Liver (tissue), 8 donors: ENCODE measurements at regions not wholly inside any gene's neighbourhood (a gene's known extent, or its start where the extent isn't known, plus 50 kb on each side); places are given as distances from the start of the nearest gene placed in this dataset.

Experiments
- DNase-seq: peaks from one replicate; pipeline ENCODE4 v3.0.0-alpha.2; 2017; ENCODE audit warnings: low spot score
- H3K27ac ChIP-seq, 2 donors: one replicate each; pipeline ENCODE4 v1.7.0; 2013; ENCODE audit warnings: inconsistent platforms in 2 of 2, low read length in 2 of 2, control low read depth in 1 of 2, low read depth in 1 of 2, mild to moderate bottlenecking in 1 of 2
- H3K27me3 ChIP-seq, 4 donors: one replicate each; pipeline versions ENCODE4 v1.6.1 to v1.7.0; 2013; ENCODE audit warnings: low read length in 3 of 4, inconsistent platforms in 1 of 4, mild to moderate bottlenecking in 1 of 4, moderate library complexity in 1 of 4; ENCODE audit not compliant: control insufficient read depth in 4 of 4, insufficient read depth in 4 of 4
- H3K36me3 ChIP-seq, 4 donors: one replicate each; pipeline versions ENCODE4 v1.6.1 to v1.7.0; 2013; ENCODE audit warnings: low read length in 3 of 4, mild to moderate bottlenecking in 3 of 4, low read depth in 1 of 4, moderate library complexity in 1 of 4; ENCODE audit not compliant: control insufficient read depth in 4 of 4, insufficient read depth in 3 of 4
- H3K4me1 ChIP-seq, 4 donors: one replicate each; pipeline versions ENCODE4 v1.6.1 to v1.7.0; 2013; ENCODE audit warnings: low read length in 3 of 4, mild to moderate bottlenecking in 3 of 4, moderate library complexity in 1 of 4; ENCODE audit not compliant: control insufficient read depth in 4 of 4, insufficient read depth in 4 of 4
- H3K4me3 ChIP-seq, 3 donors: one replicate each; pipeline versions ENCODE4 v1.6.1 to v1.7.0; 2013; ENCODE audit warnings: low read length in 3 of 3, control low read depth in 1 of 3, low read depth in 1 of 3, mild to moderate bottlenecking in 1 of 3
- H3K9ac ChIP-seq, 2 donors: one replicate each; pipeline ENCODE4 v1.7.0; 2013; ENCODE audit warnings: low read length in 2 of 2, mild to moderate bottlenecking in 2 of 2, moderate library complexity in 2 of 2, control low read depth in 1 of 2, low read depth in 1 of 2
- H3K9me3 ChIP-seq, 4 donors: one replicate each; pipeline versions ENCODE4 v1.6.1 to v1.7.0; 2013; ENCODE audit warnings: low read length in 3 of 4; ENCODE audit not compliant: control insufficient read depth in 4 of 4
- ATF3 ChIP-seq: IDR thresholded peaks from 2 replicates; pipeline ENCODE4 v1.6.1; 2016; ENCODE audit warnings: antibody characterized with exemption
- CTCF ChIP-seq: fragments of 150-350 bp; IDR thresholded peaks from 2 replicates; pipeline ENCODE4 v1.5.1; 2017; ENCODE audit warnings: improper control_type of control experiment, low read depth, low read length; ENCODE audit not compliant: missing input control
- EGR1 ChIP-seq, 2 donors: IDR thresholded peaks; 2 replicates each; pipeline ENCODE4 v1.6.1; 2016 to 2018; ENCODE audit warnings: antibody characterized with exemption in 2 of 2, low read depth in 2 of 2
- FOXA1 ChIP-seq: IDR thresholded peaks from 2 replicates; pipeline ENCODE4 v1.6.1; 2016; ENCODE audit warnings: antibody characterized with exemption
- GABPA ChIP-seq, 2 donors: IDR thresholded peaks in 1 of 2; conservative IDR thresholded peaks in 1 of 2; 2 replicates each; pipeline ENCODE4 v1.6.1; 2016; ENCODE audit warnings: antibody characterized with exemption in 2 of 2, mild to moderate bottlenecking in 1 of 2, moderate library complexity in 1 of 2
- HNF4A ChIP-seq, 2 donors: conservative IDR thresholded peaks; 2 replicates each; pipeline ENCODE4 v1.6.1; 2016; ENCODE audit warnings: antibody characterized with exemption in 2 of 2, mild to moderate bottlenecking in 2 of 2
- HNF4G ChIP-seq: IDR thresholded peaks from 2 replicates; pipeline ENCODE4 v1.6.1; 2016; ENCODE audit warnings: antibody characterized with exemption
- MAX ChIP-seq: IDR thresholded peaks from 2 replicates; pipeline ENCODE4 v1.6.1; 2016; ENCODE audit warnings: antibody characterized with exemption
- NR2F2 ChIP-seq: IDR thresholded peaks from 2 replicates; pipeline ENCODE4 v1.6.1; 2016; ENCODE audit warnings: antibody characterized with exemption
- RAD21 ChIP-seq, 2 donors: IDR thresholded peaks; 2 replicates each; pipeline ENCODE4 v1.6.1; 2016; ENCODE audit warnings: antibody characterized with exemption in 2 of 2, mild to moderate bottlenecking in 2 of 2
- REST ChIP-seq: IDR thresholded peaks from 2 replicates; pipeline ENCODE4 v1.6.1; 2016; ENCODE audit warnings: antibody characterized with exemption, mild to moderate bottlenecking
- RXRA ChIP-seq, 2 donors: IDR thresholded peaks; 2 replicates each; pipeline ENCODE4 v1.6.1; 2017 to 2018; ENCODE audit warnings: antibody characterized with exemption in 2 of 2, mild to moderate bottlenecking in 1 of 2
- TAF1 ChIP-seq: conservative IDR thresholded peaks from 2 replicates; pipeline ENCODE4 v1.6.1; 2016; ENCODE audit warnings: antibody characterized with exemption, mild to moderate bottlenecking
- YY1 ChIP-seq: IDR thresholded peaks from 2 replicates; pipeline ENCODE4 v1.6.1; 2016; ENCODE audit warnings: antibody characterized with exemption, mild to moderate bottlenecking
- ZBTB33 ChIP-seq: IDR thresholded peaks from 2 replicates; pipeline ENCODE4 v1.6.1; 2016; ENCODE audit warnings: antibody characterized with exemption
- WGBS: extraction: QIAGEN DNeasy Blood & Tissue Kit; methylation state at CpG from one replicate; pipeline ENCODE4 v1.1.7; 2013; 5-methylcytosine and 5-hydroxymethylcytosine counted together
- donor health status: healthy.
- donor health status: healthy.
- donor health status: healthy.
- donor health status: healthy.
- donor health status: healthy.

- 60% methylated on average over 2 of the region's 2 CpGs for WGBS
- TF ChIP-seq EGR1 (IDR thresholded peaks at IDR 0.05; ENCODE audit: low read depth in 2 of 2) (no peak), NR2F2 (no peak), MAX (no peak), ATF3 (no peak), HNF4G (no peak), YY1 (no peak), RAD21 (IDR thresholded peaks at IDR 0.05) (no peak)
- Histone ChIP-seq H3K4me1 (no peaks in the 10 kb centered on the region), H3K9ac (no peak overlapping the region), H3K36me3 (no peaks in the 10 kb centered on the region), H3K27me3 (no peaks in the 10 kb centered on the region), H3K4me3 (no peak overlapping the region), H3K27ac (no peak overlapping the region), H3K9me3 (no peaks in the 10 kb centered on the region)
- DNase-seq, result no peak
These were observed 144.1 kb upstream of the ADAMTS5 start for GRCh38 chr21:27110956-27111355.

GRCh38 chr21:27108701-27109100 lies 141.8 kb upstream of the ADAMTS5 start:
- TF ChIP-seq TAF1 (no peak), YY1 (no peak), NR2F2 (no peak), RXRA (IDR thresholded peaks at IDR 0.05) (no peak), HNF4A (conservative IDR thresholded peaks at IDR 0.05) (no peak), REST (no peak), CTCF (no peak), ATF3 (no peak), ZBTB33 (no peak), GABPA (IDR thresholded peaks at IDR 0.05 in 1 of 2, conservative IDR thresholded peaks at IDR 0.05 in 1 of 2) (no peak), FOXA1 (no peak)
- no peak overlapping the region for H3K4me3 ChIP-seq
- no peaks in the 10 kb centered on the region for H3K4me1 ChIP-seq
- no peaks in the 10 kb centered on the region for H3K9me3 ChIP-seq
- 79% methylated on average over 2 of the region's 2 CpGs for WGBS
- no peak for DNase-seq
- H3K27me3 ChIP-seq, result peaks cover 0 to 3% (median 0%) of the 10 kb centered on the region in 4 donors
- no peak overlapping the region for H3K9ac ChIP-seq
- H3K27ac ChIP-seq, result no peak overlapping the region
- H3K36me3 ChIP-seq, result no peaks in the 10 kb centered on the region
